Chondrocyte (in vitro differentiated cells): ENCODE measurements at regions not wholly inside any gene's neighbourhood (a gene's known extent, or its start where the extent isn't known, plus 50 kb on each side); places are given as distances from the start of the nearest gene placed in this dataset.
A peak's percentile ranks its signal among the peaks of the same experiment; 100 is the strongest.

Experiments
- DNase-seq: peaks from one replicate; pipeline ENCODE4 v3.0.0; 2021; ENCODE audit warnings: mixed read lengths, low spot score
- H3K27ac Mint-ChIP-seq: one replicate; pipeline ENCODE4 v1.8.0; 2021; ENCODE audit warnings: mild to moderate bottlenecking, moderate library complexity, mixed read lengths; ENCODE audit not compliant: unreplicated experiment
- H3K27me3 Mint-ChIP-seq: 2 replicates; pipeline ENCODE4 v1.8.0; 2021; ENCODE audit warnings: low read depth, mixed read lengths
- H3K36me3 Mint-ChIP-seq: 2 replicates; pipeline ENCODE4 v1.8.0; 2021; ENCODE audit warnings: low read depth, mixed read lengths
- H3K4me1 Mint-ChIP-seq: 2 replicates; pipeline ENCODE4 v1.8.0; 2021; ENCODE audit warnings: low read depth, mild to moderate bottlenecking, mixed read lengths
- H3K4me3 Mint-ChIP-seq: one replicate; pipeline ENCODE4 v1.8.0; 2021; ENCODE audit warnings: mild to moderate bottlenecking, moderate library complexity, mixed read lengths; ENCODE audit not compliant: unreplicated experiment
- H3K9me3 Mint-ChIP-seq: 2 replicates; pipeline ENCODE4 v1.8.0; 2021; ENCODE audit warnings: low read depth, mixed read lengths
- CTCF ChIP-seq: fragments of 200-600 bp; sonication (generic); IDR thresholded peaks from 2 replicates; pipeline ENCODE4 v1.5.0; 2021; ENCODE audit warnings: antibody characterized with exemption, mild to moderate bottlenecking, moderate library complexity

GRCh38 chr1:170460001-170460400 lies 72.0 kb upstream of the GORAB start:
- H3K4me1 Mint-ChIP-seq: peaks cover 27% of the 10 kb centered on the region
- TF ChIP-seq CTCF: no peak
- peaks cover 14% of the 10 kb centered on the region for H3K9me3 Mint-ChIP-seq

GRCh38 chr1:170460414-170461155 lies 71.4 kb upstream of the GORAB start:
- peak overlapping the region; percentile 62 for H3K27ac Mint-ChIP-seq
- peaks cover 27% of the 10 kb centered on the region for H3K4me1 Mint-ChIP-seq
- TF ChIP-seq CTCF: no peak
- no peaks in the 10 kb centered on the region for H3K27me3 Mint-ChIP-seq
- peaks cover 10% of the 10 kb centered on the region for H3K9me3 Mint-ChIP-seq
- DNase-seq: no peak
- H3K4me3 Mint-ChIP-seq: no peak overlapping the region
- H3K36me3 Mint-ChIP-seq: peaks cover 5% of the 10 kb centered on the region

More at GRCh38 chr1:170460001-170460400, 72.0 kb upstream of the GORAB start:
- Mint-ChIP-seq H3K4me3 (no peak overlapping the region), H3K36me3 (peaks cover 7% of the 10 kb centered on the region), H3K27me3 (no peaks in the 10 kb centered on the region), H3K27ac (no peak overlapping the region)
- DNase-seq: no peak

GRCh38 chr1:170461291-170461747 lies 70.6 kb upstream of the GORAB start:
- no peak for DNase-seq
- H3K36me3 Mint-ChIP-seq: peaks cover 5% of the 10 kb centered on the region
- H3K4me1 Mint-ChIP-seq: peaks cover 27% of the 10 kb centered on the region
- H3K4me3 Mint-ChIP-seq: no peak overlapping the region
- H3K9me3 Mint-ChIP-seq: peaks cover 10% of the 10 kb centered on the region
- H3K27ac Mint-ChIP-seq: peak overlapping the region; percentile 3
- H3K27me3 Mint-ChIP-seq: no peaks in the 10 kb centered on the region
- TF ChIP-seq CTCF: no peak

GRCh38 chr1:170461762-170462384 lies 70.1 kb upstream of the GORAB start:
- Mint-ChIP-seq H3K27ac (no peak overlapping the region), H3K9me3 (peaks cover 13% of the 10 kb centered on the region), H3K27me3 (no peaks in the 10 kb centered on the region), H3K36me3 (peaks cover 3% of the 10 kb centered on the region), H3K4me1 (peaks cover 27% of the 10 kb centered on the region), H3K4me3 (no peak overlapping the region)
- TF ChIP-seq CTCF: no peak
- no peak for DNase-seq

GRCh38 chr1:170470121-170470520 lies 61.8 kb upstream of the GORAB start:
- Mint-ChIP-seq H3K4me1 (peaks cover 11% of the 10 kb centered on the region), H3K27me3 (no peaks in the 10 kb centered on the region), H3K4me3 (no peak overlapping the region), H3K36me3 (no peaks in the 10 kb centered on the region), H3K27ac (no peak overlapping the region), H3K9me3 (peaks cover 4% of the 10 kb centered on the region)
- no peak for DNase-seq
- TF ChIP-seq CTCF: no peak
